HG03354 (cell line): ENCODE measurements at regions not wholly inside any gene's neighbourhood (a gene's known extent, or its start where the extent isn't known, plus 50 kb on each side); places are given as distances from the start of the nearest gene placed in this dataset.
A peak's percentile ranks its signal among the peaks of the same experiment; 100 is the strongest.

Source experiments
- ATAC-seq: cut with Tn5 transposase; IDR thresholded peaks from one replicate; pipeline ENCODE4 v1.9.1; 2021; ENCODE audit warnings: mild to moderate bottlenecking; ENCODE audit not compliant: unreplicated experiment, poor library complexity, severe bottlenecking

- no peak for ATAC-seq
These were observed 305.3 kb upstream of the NOCT start for GRCh38 chr4:138710297-138710696.

- ATAC-seq: no peak
These were observed 305.7 kb upstream of the NOCT start for GRCh38 chr4:138709859-138710258.

GRCh38 chr4:138707746-138708677 is 307.6 kb upstream of the NOCT start:
- no peak for ATAC-seq

- no peak for ATAC-seq
These were observed 309.4 kb upstream of the NOCT start for GRCh38 chr4:138706201-138706600.

GRCh38 chr4:138702190-138702824 is 313.3 kb upstream of the NOCT start:
- ATAC-seq: no peak

GRCh38 chr4:138698641-138699040 is 316.9 kb upstream of the NOCT start:
- no peak for ATAC-seq

GRCh38 chr4:138697851-138698250 is 317.7 kb upstream of the NOCT start:
- no peak for ATAC-seq

GRCh38 chr4:138696771-138697170 is 318.8 kb upstream of the NOCT start:
- ATAC-seq: no peak

GRCh38 chr4:138696058-138696457 is 319.5 kb upstream of the NOCT start:
- no peak for ATAC-seq

GRCh38 chr4:138693526-138693925 is 322.1 kb upstream of the NOCT start:
- no peak for ATAC-seq

- ATAC-seq: no peak
These were observed 323.2 kb upstream of the NOCT start for GRCh38 chr4:138692411-138692810.

GRCh38 chr4:138689593-138689992 is 326.0 kb upstream of the NOCT start:
- ATAC-seq: no peak

- no peak for ATAC-seq
These were observed 326.4 kb upstream of the NOCT start for GRCh38 chr4:138689187-138689586.

- no peak for ATAC-seq
These were observed 327.0 kb upstream of the NOCT start for GRCh38 chr4:138688408-138689085.

- no peak for ATAC-seq
These were observed 329.3 kb upstream of the NOCT start for GRCh38 chr4:138686106-138686835.

GRCh38 chr4:138685316-138685715 is 330.3 kb upstream of the NOCT start:
- ATAC-seq: no peak

- peak; percentile 84 for ATAC-seq
These were observed 334.5 kb upstream of the NOCT start for GRCh38 chr4:138680989-138681604.

GRCh38 chr4:138680256-138680655 is 335.3 kb upstream of the NOCT start:
- ATAC-seq: no peak

GRCh38 chr4:138678985-138679746 is 336.4 kb upstream of the NOCT start:
- ATAC-seq: no peak
